ENCODE measurements at regions not wholly inside any gene's neighbourhood (a gene's known extent, or its start where the extent isn't known, plus 50 kb on each side); places are given as distances from the start of the nearest gene placed in this dataset.

- Histone ChIP-seq H3K4me3 (ENCODE audit: low read length) (no peak overlapping the region), H3K9me3 (ENCODE audit: control insufficient read depth, low read length) (no peaks in the 10 kb centered on the region), H3K36me3 (ENCODE audit: control insufficient read depth, insufficient read depth, low read length) (no peaks in the 10 kb centered on the region), H3K27ac (ENCODE audit: low read depth, low read length) (no peak overlapping the region), H3K4me1 (ENCODE audit: control insufficient read depth, insufficient read depth, low read length) (no peaks in the 10 kb centered on the region), H3K9ac (ENCODE audit: extremely low read depth, low read length, poor library complexity, severe bottlenecking) (no peak overlapping the region), H3K27me3 (ENCODE audit: control insufficient read depth, insufficient read depth, low read length, poor library complexity, severe bottlenecking) (no peaks in the 10 kb centered on the region)
- Mint-ChIP-seq H3K27ac (no peak overlapping the region), H3K4me3 (no peak overlapping the region), H3K9me3 (no peaks in the 10 kb centered on the region), H3K4me1 (no peaks in the 10 kb centered on the region), H3K27me3 (ENCODE audit: insufficient read depth) (peaks cover 2% of the 10 kb centered on the region), H3K36me3 (ENCODE audit: low read depth) (no peaks in the 10 kb centered on the region)
- DNase-seq, result no peak
- no peak for TF ChIP-seq CTCF (conservative IDR thresholded peaks at IDR 0.05)
These were observed 436.6 kb upstream of the C1orf87 start for GRCh38 chr1:60510162-60510561.

- 100% methylated on average over 1 of the region's 3 CpGs; no CpG with 5 or more reads in 1 of the 2 experiments for WGBS, 2 experiments (ENCODE audit: insufficient coverage in 1 of 2, insufficient read length in 1 of 2)
- H3K9ac ChIP-seq (ENCODE audit: extremely low read depth, low read length, poor library complexity, severe bottlenecking), result no peak overlapping the region
- H3K4me1 ChIP-seq (ENCODE audit: control insufficient read depth, insufficient read depth, low read length), result no peaks in the 10 kb centered on the region
- peaks cover 3% of the 10 kb centered on the region for H3K4me1 Mint-ChIP-seq
- no peak overlapping the region for H3K27ac ChIP-seq (ENCODE audit: low read depth, low read length)
- H3K27ac Mint-ChIP-seq, result no peak overlapping the region
- H3K36me3 Mint-ChIP-seq (ENCODE audit: low read depth), result no peaks in the 10 kb centered on the region
- no peaks in the 10 kb centered on the region for H3K27me3 ChIP-seq (ENCODE audit: control insufficient read depth, insufficient read depth, low read length, poor library complexity, severe bottlenecking)
- DNase-seq, result no peak
- H3K36me3 ChIP-seq (ENCODE audit: control insufficient read depth, insufficient read depth, low read length), result no peaks in the 10 kb centered on the region
- peaks cover 2% of the 10 kb centered on the region for H3K27me3 Mint-ChIP-seq (ENCODE audit: insufficient read depth)
- no peak overlapping the region for H3K4me3 ChIP-seq (ENCODE audit: low read length)
- no peaks in the 10 kb centered on the region for H3K9me3 ChIP-seq (ENCODE audit: control insufficient read depth, low read length)
- H3K9me3 Mint-ChIP-seq, result no peaks in the 10 kb centered on the region
- TF ChIP-seq CTCF (conservative IDR thresholded peaks at IDR 0.05), result no peak
- H3K4me3 Mint-ChIP-seq, result no peak overlapping the region
These were observed 430.8 kb upstream of the C1orf87 start for GRCh38 chr1:60504206-60504840.

- TF ChIP-seq CTCF (conservative IDR thresholded peaks at IDR 0.05), result no peak
- Histone ChIP-seq H3K9ac (ENCODE audit: extremely low read depth, low read length, poor library complexity, severe bottlenecking) (no peak overlapping the region), H3K27ac (ENCODE audit: low read depth, low read length) (no peak overlapping the region), H3K4me1 (ENCODE audit: control insufficient read depth, insufficient read depth, low read length) (no peaks in the 10 kb centered on the region), H3K36me3 (ENCODE audit: control insufficient read depth, insufficient read depth, low read length) (no peaks in the 10 kb centered on the region), H3K27me3 (ENCODE audit: control insufficient read depth, insufficient read depth, low read length, poor library complexity, severe bottlenecking) (no peaks in the 10 kb centered on the region), H3K4me3 (ENCODE audit: low read length) (no peak overlapping the region), H3K9me3 (ENCODE audit: control insufficient read depth, low read length) (no peaks in the 10 kb centered on the region)
- Mint-ChIP-seq H3K36me3 (ENCODE audit: low read depth) (no peaks in the 10 kb centered on the region), H3K27me3 (ENCODE audit: insufficient read depth) (peaks cover 2% of the 10 kb centered on the region), H3K4me1 (peaks cover 3% of the 10 kb centered on the region), H3K4me3 (no peak overlapping the region), H3K9me3 (no peaks in the 10 kb centered on the region), H3K27ac (no peak overlapping the region)
- 78 to 96% methylated on average over 3 to 9 of the region's 9 CpGs for WGBS, 2 experiments (ENCODE audit: insufficient coverage in 1 of 2, insufficient read length in 1 of 2)
- DNase-seq, result no peak
These were observed 429.8 kb upstream of the C1orf87 start for GRCh38 chr1:60503266-60503925.
